Mesothelial cell of epicardium (in vitro differentiated cells): ENCODE measurements at regions not wholly inside any gene's neighbourhood (a gene's known extent, or its start where the extent isn't known, plus 50 kb on each side); places are given as distances from the start of the nearest gene placed in this dataset.

Experiments
- DNase-seq, 2 experiments: peaks; one replicate each; pipeline ENCODE4 v3.0.0; 2021; ENCODE audit warnings: low spot score in 2 of 2; ENCODE audit not compliant: unreplicated experiment in 2 of 2
- H3K27ac Mint-ChIP-seq: 2 replicates; pipeline ENCODE4 v1.8.0; 2021; ENCODE audit warnings: mixed read lengths
- H3K27me3 Mint-ChIP-seq: 2 replicates; pipeline ENCODE4 v1.8.0; 2021; ENCODE audit warnings: low read depth, mixed read lengths
- H3K36me3 Mint-ChIP-seq: 2 replicates; pipeline ENCODE4 v1.8.0; 2021; ENCODE audit warnings: mixed read lengths
- H3K4me1 Mint-ChIP-seq: 2 replicates; pipeline ENCODE4 v1.8.0; 2021; ENCODE audit warnings: mixed read lengths
- H3K4me3 Mint-ChIP-seq: 2 replicates; pipeline ENCODE4 v1.8.0; 2021; ENCODE audit warnings: mild to moderate bottlenecking, moderate library complexity, mixed read lengths
- H3K9me3 Mint-ChIP-seq: 2 replicates; pipeline ENCODE4 v1.8.0; 2021; ENCODE audit warnings: mixed read lengths
- CTCF ChIP-seq: fragments of 200-600 bp; sonication (generic); IDR thresholded peaks from one replicate; pipeline ENCODE4 v1.5.0; 2021; ENCODE audit warnings: antibody characterized with exemption; ENCODE audit not compliant: unreplicated experiment

DNA sequence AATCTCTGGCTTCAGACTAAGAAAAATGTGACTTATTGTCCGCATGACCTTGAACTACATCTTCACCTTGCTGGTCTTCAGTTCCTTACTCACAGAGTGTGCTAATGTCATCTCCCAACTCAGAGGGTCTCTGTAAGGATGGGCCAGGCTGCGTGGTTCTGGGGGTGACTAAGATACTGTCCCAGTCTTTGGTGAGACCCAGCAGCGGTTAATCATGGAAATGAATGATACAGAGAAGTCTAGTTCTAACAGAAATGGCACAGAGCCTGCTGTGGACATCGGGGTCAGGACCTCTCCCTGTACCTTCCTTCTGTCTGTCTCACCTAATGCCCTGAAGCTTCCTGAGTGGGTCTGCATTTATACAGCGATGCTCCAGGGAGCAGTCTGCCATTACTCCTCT lies 662.7 kb upstream of the HS6ST1 start:
- Mint-ChIP-seq H3K27me3 (no peaks in the 10 kb centered on the region), H3K4me1 (peaks cover 40% of the 10 kb centered on the region), H3K4me3 (no peak overlapping the region), H3K27ac (no peak overlapping the region), H3K9me3 (no peaks in the 10 kb centered on the region), H3K36me3 (no peaks in the 10 kb centered on the region)
- DNase-seq: no peak
- no peak for TF ChIP-seq CTCF

DNA sequence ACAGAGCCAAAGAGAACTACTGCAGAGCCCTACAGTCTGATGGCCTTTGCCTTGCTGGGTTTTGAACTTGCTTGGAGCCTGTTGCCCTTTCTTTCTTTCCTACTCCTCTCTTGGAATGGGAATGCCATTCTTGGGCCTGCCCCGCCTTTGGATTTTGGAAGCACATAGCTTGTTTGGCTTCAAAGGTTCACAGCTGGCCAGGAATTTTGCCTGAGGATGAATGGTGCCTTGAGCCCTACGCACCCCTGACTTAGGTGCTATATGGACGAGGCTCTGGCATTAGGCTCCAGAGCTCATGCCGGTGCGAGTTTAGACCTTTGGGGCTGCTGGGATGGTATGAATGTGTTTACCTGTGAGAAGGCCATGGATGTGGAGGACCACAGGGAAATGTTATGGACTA lies 663.3 kb upstream of the HS6ST1 start:
- Mint-ChIP-seq H3K27me3 (no peaks in the 10 kb centered on the region), H3K9me3 (no peaks in the 10 kb centered on the region)

GRCh38 chr2:128982670-128983069 lies 664.0 kb upstream of the HS6ST1 start:
- H3K4me1 Mint-ChIP-seq: peaks cover 53% of the 10 kb centered on the region

More for the DNA sequence above, 663.3 kb upstream of the HS6ST1 start:
- TF ChIP-seq CTCF: no peak
- Mint-ChIP-seq H3K4me1 (peaks cover 47% of the 10 kb centered on the region), H3K36me3 (no peaks in the 10 kb centered on the region), H3K4me3 (no peak overlapping the region), H3K27ac (no peak overlapping the region)
- no peak for DNase-seq

DNA sequence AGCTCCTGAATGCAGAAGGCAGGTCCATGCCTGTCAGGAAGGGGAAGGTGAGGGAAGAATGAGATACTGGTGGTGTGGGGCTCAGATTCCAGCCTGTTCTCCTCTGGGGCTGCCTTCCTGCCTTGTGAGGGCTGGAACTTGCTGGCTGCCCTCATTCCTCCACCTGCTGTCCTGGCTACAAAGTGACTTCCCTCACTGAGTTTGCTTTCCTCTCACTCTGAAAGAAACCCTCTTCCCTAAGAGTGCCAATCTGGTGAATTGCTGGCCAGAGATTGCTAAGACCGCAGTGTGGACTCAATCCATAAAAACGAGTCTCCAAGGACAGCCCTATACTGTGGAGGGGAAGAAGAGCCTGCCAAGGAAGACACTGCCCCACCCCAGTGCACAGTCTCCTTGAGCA lies 664.4 kb upstream of the HS6ST1 start:
- DNase-seq: no peak
- Mint-ChIP-seq H3K9me3 (no peaks in the 10 kb centered on the region), H3K4me3 (no peak overlapping the region), H3K36me3 (no peaks in the 10 kb centered on the region), H3K27ac (peak overlapping the region; percentile 58), H3K4me1 (peaks cover 50% of the 10 kb centered on the region), H3K27me3 (no peaks in the 10 kb centered on the region)
- TF ChIP-seq CTCF: no peak

More at GRCh38 chr2:128982670-128983069, 664.0 kb upstream of the HS6ST1 start:
- H3K27ac Mint-ChIP-seq: peak overlapping the region; percentile 58
- no peak for DNase-seq
- no peak overlapping the region for H3K4me3 Mint-ChIP-seq
- TF ChIP-seq CTCF: no peak
- no peaks in the 10 kb centered on the region for H3K9me3 Mint-ChIP-seq
- H3K36me3 Mint-ChIP-seq: no peaks in the 10 kb centered on the region
- no peaks in the 10 kb centered on the region for H3K27me3 Mint-ChIP-seq

GRCh38 chr2:128984081-128984480 lies 665.4 kb upstream of the HS6ST1 start:
- no peak for TF ChIP-seq CTCF
- Mint-ChIP-seq H3K36me3 (no peaks in the 10 kb centered on the region), H3K27ac (no peak overlapping the region)

DNA sequence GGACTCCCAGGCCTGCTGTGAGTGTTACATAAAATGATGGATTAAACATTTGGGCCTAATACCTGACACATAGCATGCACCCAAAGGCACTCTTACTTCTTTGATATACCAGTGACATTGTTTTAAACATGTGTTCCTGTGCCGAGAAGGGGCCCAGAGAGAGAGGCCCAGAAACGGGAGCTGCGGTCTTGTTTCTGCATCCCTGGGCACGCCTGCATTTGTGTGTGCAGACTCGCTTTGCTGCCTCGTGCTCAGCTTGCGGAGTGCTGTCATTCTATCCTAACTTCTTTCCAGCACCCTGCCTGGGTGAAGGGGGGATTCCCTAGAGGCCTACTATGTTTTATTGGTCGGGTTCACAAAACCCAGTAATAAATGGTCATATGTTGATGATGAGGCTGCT lies 666.2 kb upstream of the HS6ST1 start:
- Mint-ChIP-seq H3K27ac (no peak overlapping the region), H3K9me3 (no peaks in the 10 kb centered on the region), H3K36me3 (no peaks in the 10 kb centered on the region), H3K4me3 (no peak overlapping the region), H3K27me3 (no peaks in the 10 kb centered on the region), H3K4me1 (peaks cover 38% of the 10 kb centered on the region)
- DNase-seq: no peak
- TF ChIP-seq CTCF: no peak

More at GRCh38 chr2:128984081-128984480, 665.4 kb upstream of the HS6ST1 start:
- Mint-ChIP-seq H3K4me3 (no peak overlapping the region), H3K4me1 (peaks cover 40% of the 10 kb centered on the region), H3K9me3 (no peaks in the 10 kb centered on the region), H3K27me3 (no peaks in the 10 kb centered on the region)
- DNase-seq: no peak
